Stomach (tissue), 8 donors: ENCODE measurements at regions not wholly inside any gene's neighbourhood (a gene's known extent, or its start where the extent isn't known, plus 50 kb on each side); places are given as distances from the start of the nearest gene placed in this dataset.

Source experiments
- DNase-seq, 2 donors: peaks; one replicate each; pipeline versions ENCODE4 v3.0.0 to v3.0.0-alpha.2; 2013 to 2019
- H3K27ac ChIP-seq, 5 donors: fragments of 200-600 bp in 4 of 5; sonication (generic) in 4 of 5; one replicate each; pipeline ENCODE4 v1.5.1; 2013 to 2019; ENCODE audit warnings: mild to moderate bottlenecking in 1 of 5, moderate library complexity in 1 of 5
- H3K27me3 ChIP-seq, 3 donors: fragments of 200-600 bp; sonication (generic); one replicate each; pipeline ENCODE4 v1.5.1; 2017 to 2019; ENCODE audit warnings: mixed run types in 1 of 3
- H3K36me3 ChIP-seq, 4 donors: fragments of 200-600 bp; sonication (generic); 1 replicate in 3 of 4; 2 replicates in 1 of 4; pipeline ENCODE4 v1.5.1; 2016 to 2019
- H3K4me1 ChIP-seq, 4 donors: fragments of 200-600 bp; sonication (generic); one replicate each; pipeline ENCODE4 v1.5.1; 2016 to 2019
- H3K4me3 ChIP-seq, 4 donors: fragments of 200-600 bp; sonication (generic) in 3 of 4; one replicate each; pipeline ENCODE4 v1.5.1; 2016 to 2019; ENCODE audit warnings: mild to moderate bottlenecking in 1 of 4
- H3K9me3 ChIP-seq, 4 donors: fragments of 200-600 bp; sonication (generic); one replicate each; pipeline ENCODE4 v1.5.1; 2016 to 2019
- EP300 ChIP-seq: sonication (generic); formaldehyde crosslinking; IDR thresholded peaks from one replicate; pipeline ENCODE4 v1.6.1; 2017; ENCODE audit warnings: antibody characterized with exemption
- POLR2A ChIP-seq, 4 donors: fragments of 450-650 bp; IDR thresholded peaks; one replicate each; pipeline ENCODE4 v1.6.1; 2016; ENCODE audit warnings: antibody characterized with exemption in 4 of 4, control low read depth in 2 of 4, mild to moderate bottlenecking in 1 of 4, moderate library complexity in 1 of 4
- POLR2AphosphoS5 ChIP-seq, 3 donors: sonication (generic); formaldehyde crosslinking; IDR thresholded peaks; one replicate each; pipeline ENCODE4 v1.6.1; 2016; ENCODE audit warnings: antibody characterized with exemption in 3 of 3
- WGBS, 5 donors: extraction: QIAGEN DNeasy Blood & Tissue Kit in 3 of 5; methylation state at CpG; one replicate each; pipeline versions ENCODE4 v1.1.5 to v1.1.7; 2013 to 2018; 5-methylcytosine and 5-hydroxymethylcytosine counted together
- intact Hi-C: fragments of 100-400 bp; cut with DNase I; formaldehyde crosslinking; loops from one replicate; pipeline ENCODE4 v1.15.1; 2023; ENCODE audit warnings: low total_unique reads
- TF ChIP-seq, protein P1 (sequence below), 7 experiments: fragments of 450-650 bp in 4 of 7; fragments of 200-600 bp in 3 of 7; sonication (generic) in 3 of 7; IDR thresholded peaks; one replicate each; pipeline ENCODE4 v1.5.1; 2016 to 2019; ENCODE audit warnings: antibody characterized with exemption in 7 of 7, control low read depth in 2 of 7, mild to moderate bottlenecking in 1 of 7
- donor health status: healthy with polysubstance abuse.
- donor health status: Bipolar disorder and iron deficiency.
- donor health status: healthy.

DNA sequence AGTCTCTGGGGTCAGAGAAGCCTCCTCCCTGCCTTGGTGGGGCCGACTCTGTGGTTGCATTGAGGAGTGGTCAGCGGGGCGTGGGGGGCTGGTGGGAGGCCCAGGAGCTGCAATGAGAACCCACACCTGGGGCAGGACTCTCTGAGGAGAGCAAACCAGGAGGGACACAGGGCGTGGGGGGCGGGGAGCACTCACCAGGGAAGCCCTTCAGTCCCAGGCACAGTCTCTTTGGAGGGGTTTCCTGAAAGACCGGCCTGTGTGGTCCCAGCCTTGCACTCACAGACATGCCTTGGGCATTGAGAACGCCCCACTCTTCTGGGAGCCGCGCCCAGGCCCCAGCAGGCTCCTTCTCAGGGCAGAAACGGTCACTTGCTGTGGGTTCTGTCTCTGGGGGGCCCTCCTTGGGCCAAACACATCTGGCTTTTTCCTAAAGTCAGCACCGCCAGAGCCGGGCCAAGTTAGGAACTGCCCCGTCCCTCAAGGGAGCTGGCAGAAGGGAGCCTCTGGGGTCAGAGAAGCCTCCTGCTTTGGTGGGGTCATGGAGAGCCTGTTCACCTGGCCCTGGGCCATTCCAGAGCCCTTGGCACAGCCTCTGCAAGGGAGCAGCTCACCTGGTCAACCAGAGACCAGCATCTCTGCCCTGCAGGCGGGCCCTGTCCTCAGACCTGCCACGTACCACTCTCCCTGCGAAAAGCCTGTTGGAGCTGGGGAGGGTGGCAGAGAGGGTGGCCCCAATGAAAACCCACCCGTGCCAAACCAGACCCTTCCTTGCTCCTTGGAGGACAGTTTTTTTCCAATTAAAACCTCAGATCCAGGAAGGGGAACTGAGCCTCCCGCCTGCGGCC lies 59.9 kb upstream of the TTC34 start:
- Histone ChIP-seq H3K4me3 (no peak overlapping the region), H3K4me1 (peaks cover 0 to 7% (median under 1%) of the 10 kb centered on the region in 4 donors), H3K27ac (no peak overlapping the region), H3K36me3 (no peaks in the 10 kb centered on the region), H3K9me3 (no peaks in the 10 kb centered on the region), H3K27me3 (peaks cover 0 to 80% (median 52%) of the 10 kb centered on the region in 3 donors)
- intact Hi-C loops: no loop called here
- WGBS, 5 donors: 80 to 83% (median 82%) methylated on average over 8 to 19 of the region's 19 CpGs
- TF ChIP-seq POLR2AphosphoS5 (IDR thresholded peaks at IDR 0.05) (no peak), POLR2A (IDR thresholded peaks at IDR 0.05) (no peak), EP300 (no peak)
- TF ChIP-seq, protein P1, sequence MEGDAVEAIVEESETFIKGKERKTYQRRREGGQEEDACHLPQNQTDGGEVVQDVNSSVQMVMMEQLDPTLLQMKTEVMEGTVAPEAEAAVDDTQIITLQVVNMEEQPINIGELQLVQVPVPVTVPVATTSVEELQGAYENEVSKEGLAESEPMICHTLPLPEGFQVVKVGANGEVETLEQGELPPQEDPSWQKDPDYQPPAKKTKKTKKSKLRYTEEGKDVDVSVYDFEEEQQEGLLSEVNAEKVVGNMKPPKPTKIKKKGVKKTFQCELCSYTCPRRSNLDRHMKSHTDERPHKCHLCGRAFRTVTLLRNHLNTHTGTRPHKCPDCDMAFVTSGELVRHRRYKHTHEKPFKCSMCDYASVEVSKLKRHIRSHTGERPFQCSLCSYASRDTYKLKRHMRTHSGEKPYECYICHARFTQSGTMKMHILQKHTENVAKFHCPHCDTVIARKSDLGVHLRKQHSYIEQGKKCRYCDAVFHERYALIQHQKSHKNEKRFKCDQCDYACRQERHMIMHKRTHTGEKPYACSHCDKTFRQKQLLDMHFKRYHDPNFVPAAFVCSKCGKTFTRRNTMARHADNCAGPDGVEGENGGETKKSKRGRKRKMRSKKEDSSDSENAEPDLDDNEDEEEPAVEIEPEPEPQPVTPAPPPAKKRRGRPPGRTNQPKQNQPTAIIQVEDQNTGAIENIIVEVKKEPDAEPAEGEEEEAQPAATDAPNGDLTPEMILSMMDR (IDR thresholded peaks at IDR 0.05): no peak
- DNase-seq: no peak

DNA sequence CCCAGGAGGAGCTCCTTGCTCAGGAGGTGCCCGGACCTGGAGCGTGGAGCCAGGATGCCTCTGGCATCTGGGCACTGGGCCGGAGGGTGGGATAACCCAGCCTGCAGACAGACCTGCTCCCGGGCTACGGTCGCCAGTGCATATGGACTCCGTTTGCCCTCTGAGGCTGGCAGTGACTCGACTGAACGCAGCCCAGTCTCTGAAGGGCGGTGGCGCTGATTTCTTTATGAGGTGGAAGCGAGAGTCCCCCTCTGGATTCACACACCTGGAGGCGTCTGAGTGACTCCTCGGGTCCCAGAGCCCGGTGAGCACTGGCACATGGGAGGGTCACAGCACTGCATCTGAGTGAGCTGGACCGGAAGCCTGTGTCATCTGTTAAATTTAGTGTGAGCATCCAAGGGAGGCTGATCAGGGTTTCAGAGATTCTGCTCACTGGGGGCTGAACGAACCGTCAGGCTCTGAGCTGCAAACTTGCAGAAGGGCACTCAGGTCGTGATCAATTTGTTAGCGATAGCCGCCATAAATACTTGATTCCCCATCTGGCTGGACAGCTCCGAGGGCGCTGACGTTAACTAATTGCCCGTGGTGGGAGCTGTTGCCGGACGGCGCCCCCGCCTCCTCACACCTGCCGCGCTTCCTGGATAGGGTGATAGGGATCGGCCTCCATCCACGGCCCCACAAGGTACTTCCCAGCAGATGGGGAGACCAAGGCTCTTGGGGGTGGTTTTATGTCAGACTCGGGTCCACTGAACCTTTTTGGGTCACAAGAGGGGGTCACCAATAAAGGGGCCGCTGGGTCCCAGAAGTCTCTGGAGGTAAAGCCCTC lies 60.7 kb upstream of the TTC34 start:
- Histone ChIP-seq H3K36me3 (no peaks in the 10 kb centered on the region), H3K9me3 (no peaks in the 10 kb centered on the region), H3K4me3 (no peak overlapping the region), H3K27me3 (peaks cover 0 to 80% (median 55%) of the 10 kb centered on the region in 3 donors), H3K4me1 (peaks cover 0 to 8% (median 4%) of the 10 kb centered on the region in 4 donors), H3K27ac (no peak overlapping the region)
- intact Hi-C loops: no loop called here
- 63 to 69% (median 67%) methylated on average over 27 to 35 of the region's 35 CpGs for WGBS, 5 donors
- no peak for TF ChIP-seq POLR2AphosphoS5 (IDR thresholded peaks at IDR 0.05)
- no peak for TF ChIP-seq POLR2A (IDR thresholded peaks at IDR 0.05)
- no peak for TF ChIP-seq EP300
- TF ChIP-seq, protein P1 (IDR thresholded peaks at IDR 0.05): no peak
- no peak for DNase-seq

DNA sequence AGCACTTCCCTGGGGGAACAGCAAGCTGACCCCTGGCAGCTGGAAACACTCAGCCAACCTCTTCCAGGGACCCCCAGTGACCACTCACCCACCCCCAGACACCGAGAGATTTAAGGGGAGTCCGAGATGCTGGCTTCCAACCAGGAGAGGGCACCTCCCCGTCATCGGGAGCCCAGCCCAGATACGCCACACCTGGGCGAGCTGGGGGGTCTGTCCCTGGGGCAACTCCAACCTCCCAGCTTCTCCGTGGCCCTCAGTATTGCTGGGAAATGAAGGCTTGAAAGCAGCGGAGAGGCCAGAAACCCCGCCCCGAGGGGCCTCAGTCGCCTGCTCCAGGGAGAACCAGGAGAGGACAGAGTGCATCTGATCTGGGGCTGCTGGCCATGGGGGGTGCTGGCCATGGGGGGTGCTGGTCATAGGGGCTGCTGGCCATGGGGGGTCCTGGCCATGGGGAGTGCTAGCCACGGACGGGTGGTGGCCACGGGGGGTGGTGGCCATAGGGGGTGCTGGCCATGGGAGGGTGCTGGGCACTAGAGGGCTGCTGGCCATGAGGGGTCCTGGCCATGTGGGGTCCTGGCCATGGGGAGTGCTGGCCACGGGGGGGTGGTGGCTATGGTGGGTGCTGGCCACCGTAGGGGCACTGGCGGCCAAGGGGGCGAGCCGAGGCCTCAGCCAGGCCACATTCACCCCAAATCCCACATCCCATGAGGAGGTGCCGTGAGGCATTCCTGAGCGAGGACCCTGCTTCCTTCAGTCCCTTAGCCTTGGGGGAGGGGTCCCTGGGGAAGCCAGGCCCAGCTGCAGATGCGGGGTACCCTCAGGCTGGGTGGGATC lies 61.5 kb upstream of the TTC34 start:
- intact Hi-C loops: no loop called here
- peaks cover 0 to 80% (median 58%) of the 10 kb centered on the region in 3 donors for H3K27me3 ChIP-seq
- no peak for DNase-seq
- 71 to 89% (median 83%) methylated on average over 6 to 22 of the region's 22 CpGs for WGBS, 5 donors
- H3K36me3 ChIP-seq: no peaks in the 10 kb centered on the region
- no peak overlapping the region for H3K4me3 ChIP-seq
- no peak overlapping the region for H3K27ac ChIP-seq
- peaks cover 0 to 8% (median 4%) of the 10 kb centered on the region in 4 donors for H3K4me1 ChIP-seq
- no peaks in the 10 kb centered on the region for H3K9me3 ChIP-seq
- TF ChIP-seq EP300 (no peak), POLR2A (IDR thresholded peaks at IDR 0.05) (no peak), POLR2AphosphoS5 (IDR thresholded peaks at IDR 0.05) (no peak)
- TF ChIP-seq, protein P1 (IDR thresholded peaks at IDR 0.05): no peak

DNA sequence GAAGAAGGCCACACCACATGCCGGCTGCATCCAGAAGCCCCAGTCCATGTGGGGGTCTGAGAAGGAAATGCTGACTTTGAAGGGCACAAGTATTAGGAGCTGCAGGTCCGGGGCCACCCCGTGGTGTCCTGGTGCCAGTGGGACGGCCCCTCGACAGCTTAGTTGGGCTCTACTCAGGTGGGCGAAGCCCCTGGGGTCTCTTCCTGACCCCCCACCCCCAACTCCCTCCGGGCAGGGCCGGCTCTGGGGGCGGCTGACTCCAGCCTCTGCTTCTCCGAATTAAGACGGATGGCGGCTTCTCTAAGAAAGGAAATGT lies 62.1 kb upstream of the TTC34 start:
- H3K27ac ChIP-seq: no peak overlapping the region
- TF ChIP-seq, protein P1 (IDR thresholded peaks at IDR 0.05): no peak
- TF ChIP-seq POLR2A (IDR thresholded peaks at IDR 0.05) (no peak), POLR2AphosphoS5 (IDR thresholded peaks at IDR 0.05) (no peak), EP300 (no peak)
- H3K4me3 ChIP-seq: no peak overlapping the region
- H3K27me3 ChIP-seq: peaks cover 0 to 82% (median 58%) of the 10 kb centered on the region in 3 donors
- DNase-seq: no peak
- peaks cover 0 to 8% (median 4%) of the 10 kb centered on the region in 4 donors for H3K4me1 ChIP-seq
- H3K36me3 ChIP-seq: no peaks in the 10 kb centered on the region
- intact Hi-C loops: no loop called here
- 17 to 29% (median 23%) methylated on average over 12 of the region's 12 CpGs; no CpG with 5 or more reads in 1 of the 5 donors for WGBS, 5 donors
- H3K9me3 ChIP-seq: no peaks in the 10 kb centered on the region
